Liver (tissue), 3 donors: ENCODE measurements at regions not wholly inside any gene's neighbourhood (a gene's known extent, or its start where the extent isn't known, plus 50 kb on each side); places are given as distances from the start of the nearest gene placed in this dataset.

ENCODE experiments used
- EGR1 ChIP-seq, 2 donors: IDR thresholded peaks; 2 replicates each; pipeline ENCODE4 v1.6.1; 2016 to 2018; ENCODE audit warnings: antibody characterized with exemption in 2 of 2, low read depth in 2 of 2
- HNF4G ChIP-seq: IDR thresholded peaks from 2 replicates; pipeline ENCODE4 v1.6.1; 2016; ENCODE audit warnings: antibody characterized with exemption
- JUND ChIP-seq, 2 donors: IDR thresholded peaks; 2 replicates each; pipeline ENCODE4 v1.6.1; 2016; ENCODE audit warnings: antibody characterized with exemption in 2 of 2
- TF ChIP-seq, protein P1 (sequence below): IDR thresholded peaks from 2 replicates; pipeline ENCODE4 v1.6.1; 2016; ENCODE audit warnings: antibody characterized with exemption, mild to moderate bottlenecking
- TF ChIP-seq, protein P2 (sequence below): fragments of 150-350 bp; IDR thresholded peaks from 2 replicates; pipeline ENCODE4 v1.5.1; 2017; ENCODE audit warnings: improper control_type of control experiment, low read depth, low read length; ENCODE audit not compliant: missing input control
- donor health status: healthy.
- donor health status: healthy.

DNA sequence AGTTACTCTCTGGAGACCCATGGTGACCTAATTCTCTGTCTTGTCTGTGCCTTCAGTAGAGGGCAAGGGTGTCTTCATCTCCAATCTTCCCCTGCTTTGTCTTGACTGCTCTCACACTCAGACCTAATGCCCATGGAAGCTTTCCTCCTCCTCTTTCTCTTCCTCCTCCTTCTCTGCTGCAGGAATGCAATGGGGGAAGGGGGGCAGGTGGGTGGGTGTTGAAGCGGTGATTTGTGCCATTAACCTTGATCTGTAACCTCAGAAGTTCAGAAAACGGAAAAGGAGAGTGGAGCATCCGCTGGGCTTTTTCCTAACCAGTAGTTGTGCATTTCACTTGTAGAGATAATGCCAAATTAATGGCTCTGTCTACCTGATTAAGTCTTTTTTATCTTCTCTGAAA is 172.3 kb upstream of the CDH11 start:
- TF ChIP-seq, protein P1, sequence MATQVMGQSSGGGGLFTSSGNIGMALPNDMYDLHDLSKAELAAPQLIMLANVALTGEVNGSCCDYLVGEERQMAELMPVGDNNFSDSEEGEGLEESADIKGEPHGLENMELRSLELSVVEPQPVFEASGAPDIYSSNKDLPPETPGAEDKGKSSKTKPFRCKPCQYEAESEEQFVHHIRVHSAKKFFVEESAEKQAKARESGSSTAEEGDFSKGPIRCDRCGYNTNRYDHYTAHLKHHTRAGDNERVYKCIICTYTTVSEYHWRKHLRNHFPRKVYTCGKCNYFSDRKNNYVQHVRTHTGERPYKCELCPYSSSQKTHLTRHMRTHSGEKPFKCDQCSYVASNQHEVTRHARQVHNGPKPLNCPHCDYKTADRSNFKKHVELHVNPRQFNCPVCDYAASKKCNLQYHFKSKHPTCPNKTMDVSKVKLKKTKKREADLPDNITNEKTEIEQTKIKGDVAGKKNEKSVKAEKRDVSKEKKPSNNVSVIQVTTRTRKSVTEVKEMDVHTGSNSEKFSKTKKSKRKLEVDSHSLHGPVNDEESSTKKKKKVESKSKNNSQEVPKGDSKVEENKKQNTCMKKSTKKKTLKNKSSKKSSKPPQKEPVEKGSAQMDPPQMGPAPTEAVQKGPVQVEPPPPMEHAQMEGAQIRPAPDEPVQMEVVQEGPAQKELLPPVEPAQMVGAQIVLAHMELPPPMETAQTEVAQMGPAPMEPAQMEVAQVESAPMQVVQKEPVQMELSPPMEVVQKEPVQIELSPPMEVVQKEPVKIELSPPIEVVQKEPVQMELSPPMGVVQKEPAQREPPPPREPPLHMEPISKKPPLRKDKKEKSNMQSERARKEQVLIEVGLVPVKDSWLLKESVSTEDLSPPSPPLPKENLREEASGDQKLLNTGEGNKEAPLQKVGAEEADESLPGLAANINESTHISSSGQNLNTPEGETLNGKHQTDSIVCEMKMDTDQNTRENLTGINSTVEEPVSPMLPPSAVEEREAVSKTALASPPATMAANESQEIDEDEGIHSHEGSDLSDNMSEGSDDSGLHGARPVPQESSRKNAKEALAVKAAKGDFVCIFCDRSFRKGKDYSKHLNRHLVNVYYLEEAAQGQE = no peak
- TF ChIP-seq, protein P2, sequence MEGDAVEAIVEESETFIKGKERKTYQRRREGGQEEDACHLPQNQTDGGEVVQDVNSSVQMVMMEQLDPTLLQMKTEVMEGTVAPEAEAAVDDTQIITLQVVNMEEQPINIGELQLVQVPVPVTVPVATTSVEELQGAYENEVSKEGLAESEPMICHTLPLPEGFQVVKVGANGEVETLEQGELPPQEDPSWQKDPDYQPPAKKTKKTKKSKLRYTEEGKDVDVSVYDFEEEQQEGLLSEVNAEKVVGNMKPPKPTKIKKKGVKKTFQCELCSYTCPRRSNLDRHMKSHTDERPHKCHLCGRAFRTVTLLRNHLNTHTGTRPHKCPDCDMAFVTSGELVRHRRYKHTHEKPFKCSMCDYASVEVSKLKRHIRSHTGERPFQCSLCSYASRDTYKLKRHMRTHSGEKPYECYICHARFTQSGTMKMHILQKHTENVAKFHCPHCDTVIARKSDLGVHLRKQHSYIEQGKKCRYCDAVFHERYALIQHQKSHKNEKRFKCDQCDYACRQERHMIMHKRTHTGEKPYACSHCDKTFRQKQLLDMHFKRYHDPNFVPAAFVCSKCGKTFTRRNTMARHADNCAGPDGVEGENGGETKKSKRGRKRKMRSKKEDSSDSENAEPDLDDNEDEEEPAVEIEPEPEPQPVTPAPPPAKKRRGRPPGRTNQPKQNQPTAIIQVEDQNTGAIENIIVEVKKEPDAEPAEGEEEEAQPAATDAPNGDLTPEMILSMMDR = no peak
- TF ChIP-seq JUND (IDR thresholded peaks at IDR 0.05) (no peak), EGR1 (IDR thresholded peaks at IDR 0.05; ENCODE audit: low read depth in 2 of 2) (no peak), HNF4G (no peak)
